KOPT-K1 (cell line): ENCODE measurements at regions not wholly inside any gene's neighbourhood (a gene's known extent, or its start where the extent isn't known, plus 50 kb on each side); places are given as distances from the start of the nearest gene placed in this dataset.

Experiments
- H3K27ac ChIP-seq: fragments of 200-600 bp; sonication (generic); 2 replicates; pipeline ENCODE4 v1.5.1; 2016; ENCODE audit warnings: antibody characterized with exemption, mild to moderate bottlenecking, low read depth, low read length; ENCODE audit not compliant: poor library complexity, severe bottlenecking
- H3K36me3 ChIP-seq: fragments of 200-600 bp; sonication (generic); 2 replicates; pipeline ENCODE4 v1.5.1; 2017; ENCODE audit warnings: antibody characterized with exemption, mild to moderate bottlenecking, low read length, moderate library complexity; ENCODE audit not compliant: insufficient read depth
- H3K9me3 ChIP-seq: fragments of 200-600 bp; sonication (generic); 2 replicates; pipeline ENCODE4 v1.5.1; 2017; ENCODE audit warnings: antibody characterized with exemption, low read length, mild to moderate bottlenecking; ENCODE audit not compliant: insufficient read depth, poor library complexity, severe bottlenecking

- no peak overlapping the region for H3K27ac ChIP-seq
- no peaks in the 10 kb centered on the region for H3K36me3 ChIP-seq
- H3K9me3 ChIP-seq = no peaks in the 10 kb centered on the region
These were observed 297.6 kb downstream of the CHL1 start for GRCh38 chr3:494190-494589.

GRCh38 chr3:498487-498886 lies 301.9 kb downstream of the CHL1 start:
- H3K27ac ChIP-seq = no peak overlapping the region
- no peaks in the 10 kb centered on the region for H3K36me3 ChIP-seq
- no peaks in the 10 kb centered on the region for H3K9me3 ChIP-seq

GRCh38 chr3:499001-499761 lies 302.6 kb downstream of the CHL1 start:
- no peaks in the 10 kb centered on the region for H3K9me3 ChIP-seq
- no peak overlapping the region for H3K27ac ChIP-seq
- no peaks in the 10 kb centered on the region for H3K36me3 ChIP-seq

- Histone ChIP-seq H3K36me3 (no peaks in the 10 kb centered on the region), H3K9me3 (no peaks in the 10 kb centered on the region), H3K27ac (no peak overlapping the region)
These were observed 305.9 kb downstream of the CHL1 start for GRCh38 chr3:502486-502885.

- Histone ChIP-seq H3K27ac (no peak overlapping the region), H3K9me3 (no peaks in the 10 kb centered on the region), H3K36me3 (no peaks in the 10 kb centered on the region)
These were observed 316.7 kb downstream of the CHL1 start for GRCh38 chr3:513301-513700.

GRCh38 chr3:514192-514591 lies 317.6 kb downstream of the CHL1 start:
- Histone ChIP-seq H3K9me3 (no peaks in the 10 kb centered on the region), H3K36me3 (no peaks in the 10 kb centered on the region)

DNA sequence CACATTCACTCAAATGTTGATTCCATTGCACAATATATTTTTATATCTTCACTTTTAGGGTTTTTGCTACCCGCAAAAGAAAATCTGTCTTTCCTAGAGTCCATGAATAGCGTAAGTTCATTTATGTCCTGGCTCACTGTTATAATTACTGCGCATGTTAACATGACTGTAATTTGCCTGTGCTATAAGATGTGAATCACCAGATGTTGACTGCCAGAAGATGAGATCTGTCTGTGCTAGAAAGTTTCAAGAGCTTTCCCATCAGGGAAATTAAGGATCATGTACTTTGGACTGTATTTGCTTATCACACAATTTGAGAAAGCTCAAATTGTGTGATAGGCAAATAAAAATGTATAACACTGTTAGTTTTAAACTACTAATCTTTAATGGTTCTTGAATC lies 322.5 kb downstream of the CHL1 start:
- no peak overlapping the region for H3K27ac ChIP-seq
- no peaks in the 10 kb centered on the region for H3K9me3 ChIP-seq
- no peaks in the 10 kb centered on the region for H3K36me3 ChIP-seq

More at GRCh38 chr3:514192-514591, 317.6 kb downstream of the CHL1 start:
- no peak overlapping the region for H3K27ac ChIP-seq

GRCh38 chr3:522888-523287 lies 326.3 kb downstream of the CHL1 start:
- no peaks in the 10 kb centered on the region for H3K9me3 ChIP-seq
- no peak overlapping the region for H3K27ac ChIP-seq
- H3K36me3 ChIP-seq = no peaks in the 10 kb centered on the region

GRCh38 chr3:525415-525814 lies 328.9 kb downstream of the CHL1 start:
- Histone ChIP-seq H3K36me3 (no peaks in the 10 kb centered on the region), H3K27ac (no peak overlapping the region), H3K9me3 (no peaks in the 10 kb centered on the region)

DNA sequence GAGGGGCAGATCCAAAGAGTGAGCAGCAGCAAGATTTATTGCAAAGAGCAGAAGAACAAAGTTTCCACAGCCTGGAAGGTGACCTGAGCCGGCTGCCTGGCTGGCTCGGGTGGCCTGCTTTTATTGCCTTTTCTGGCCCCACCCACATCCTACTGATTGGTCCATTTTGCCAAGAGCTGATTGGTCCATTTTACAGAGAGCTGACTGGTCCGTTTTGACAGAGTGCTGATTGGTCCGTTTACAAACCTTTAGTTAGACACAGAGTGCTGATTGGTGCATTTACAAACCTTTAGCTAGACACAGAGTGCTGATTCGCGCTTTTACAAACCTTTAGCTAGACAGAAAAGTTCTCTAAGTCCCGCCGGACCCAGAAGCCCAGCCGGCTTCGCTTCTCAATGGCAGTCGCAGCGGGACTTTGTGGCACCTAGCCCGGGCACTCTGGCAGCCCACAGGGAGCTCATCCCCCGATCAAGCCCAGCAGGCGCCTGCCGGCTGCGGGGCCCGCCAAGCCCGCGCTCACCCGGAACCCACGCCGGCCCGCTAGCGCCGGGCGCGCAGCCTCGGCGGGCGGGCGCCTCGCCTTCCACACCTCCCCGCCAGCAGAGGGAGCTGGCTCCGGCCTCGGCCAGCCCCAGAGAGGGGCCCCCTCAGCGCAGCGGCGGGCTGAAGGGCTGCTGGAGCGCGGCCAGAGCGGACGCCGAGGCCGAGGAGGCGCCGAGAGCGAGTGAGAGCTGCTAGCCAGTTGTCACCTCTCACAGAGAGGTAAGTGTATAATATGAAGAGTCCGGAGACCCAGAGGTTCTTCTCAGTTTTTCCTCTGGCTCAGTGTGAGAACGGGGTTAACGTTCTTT lies 339.2 kb downstream of the CHL1 start:
- H3K27ac ChIP-seq = no peak overlapping the region
- H3K9me3 ChIP-seq = no peaks in the 10 kb centered on the region
- H3K36me3 ChIP-seq = no peaks in the 10 kb centered on the region

DNA sequence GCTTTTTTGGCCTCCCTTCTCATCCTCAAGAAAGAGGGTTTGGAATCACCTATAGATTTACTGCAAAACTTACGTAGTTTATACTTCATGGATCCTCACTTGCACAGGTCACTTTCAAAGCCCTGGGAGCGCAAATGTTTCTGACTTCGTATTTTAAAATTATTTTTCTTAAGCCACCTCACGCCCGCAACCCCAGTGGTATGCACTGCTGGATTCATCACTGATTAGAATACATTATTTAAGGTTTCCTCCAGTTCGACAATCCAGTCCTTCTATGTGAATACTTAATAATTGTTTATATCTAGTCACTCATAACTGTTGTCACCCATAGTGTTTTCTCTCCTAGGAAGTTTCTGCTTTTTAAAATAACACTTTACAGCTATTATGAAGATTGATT lies 339.9 kb downstream of the CHL1 start:
- H3K27ac ChIP-seq = no peak overlapping the region
- no peaks in the 10 kb centered on the region for H3K9me3 ChIP-seq
- no peaks in the 10 kb centered on the region for H3K36me3 ChIP-seq

GRCh38 chr3:541062-541801 lies 344.7 kb downstream of the CHL1 start:
- H3K27ac ChIP-seq = no peak overlapping the region
- no peaks in the 10 kb centered on the region for H3K36me3 ChIP-seq
- no peaks in the 10 kb centered on the region for H3K9me3 ChIP-seq

DNA sequence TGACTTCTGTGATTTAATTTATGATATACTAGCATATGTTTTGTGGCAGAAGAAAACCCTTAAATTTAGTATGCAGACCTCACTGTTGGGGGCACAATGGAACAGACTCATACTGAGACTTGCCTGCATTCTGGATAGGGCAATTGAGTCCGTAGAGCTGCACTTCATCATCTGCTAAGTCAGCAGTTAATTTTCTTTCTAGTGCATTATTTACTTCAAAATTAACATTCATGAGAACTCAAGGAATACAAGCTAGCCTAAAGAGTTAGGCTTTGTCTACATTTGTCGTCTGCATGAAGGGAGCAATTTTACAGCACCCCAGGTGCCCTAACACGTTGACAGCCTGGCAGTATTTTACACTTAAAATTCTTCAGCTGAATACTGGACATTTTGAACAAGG lies 345.5 kb downstream of the CHL1 start:
- Histone ChIP-seq H3K36me3 (no peaks in the 10 kb centered on the region), H3K27ac (no peak overlapping the region), H3K9me3 (no peaks in the 10 kb centered on the region)

DNA sequence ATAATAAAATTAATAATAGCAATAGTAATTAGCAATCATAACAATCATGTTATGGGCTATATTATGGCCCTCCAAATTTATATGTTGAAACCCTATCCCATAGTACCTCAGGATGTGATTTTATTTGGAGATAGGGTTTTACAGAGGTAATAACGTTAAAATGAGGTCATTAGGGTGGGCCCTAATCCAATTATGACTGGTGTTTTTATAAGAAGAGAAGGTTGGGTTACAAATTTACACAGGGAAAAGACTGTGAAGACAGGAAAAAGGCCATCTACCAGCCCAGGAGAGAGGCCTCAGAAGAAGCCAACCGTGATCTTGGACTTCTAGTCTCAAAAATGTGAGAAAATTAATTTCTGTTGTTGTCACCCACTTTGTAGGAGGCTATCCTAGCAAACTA lies 353.1 kb downstream of the CHL1 start:
- no peaks in the 10 kb centered on the region for H3K9me3 ChIP-seq
- no peaks in the 10 kb centered on the region for H3K36me3 ChIP-seq
- no peak overlapping the region for H3K27ac ChIP-seq

DNA sequence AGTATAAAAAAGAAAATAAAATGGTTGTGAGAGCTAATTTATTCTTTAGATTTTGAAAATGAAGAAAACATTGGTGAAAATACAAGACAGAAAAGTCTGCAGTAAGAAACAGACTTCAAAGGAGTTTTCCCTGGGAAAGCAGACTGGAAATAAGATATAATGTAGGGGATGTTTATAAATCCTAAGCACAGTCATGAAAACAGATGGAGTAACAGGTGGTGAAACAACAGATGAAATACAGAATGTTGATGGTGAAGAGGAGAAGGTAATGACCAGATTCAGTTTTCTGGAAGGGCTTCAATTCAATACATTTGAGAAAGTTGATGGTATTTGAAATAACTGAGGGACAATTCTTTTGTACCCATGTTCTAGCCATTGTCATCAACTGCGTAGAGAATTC lies 353.9 kb downstream of the CHL1 start:
- H3K27ac ChIP-seq = no peak overlapping the region

More for the DNA sequence above, 353.9 kb downstream of the CHL1 start:
- H3K9me3 ChIP-seq = no peaks in the 10 kb centered on the region
- no peaks in the 10 kb centered on the region for H3K36me3 ChIP-seq
